GM19467 (cell line): ENCODE measurements at regions not wholly inside any gene's neighbourhood (a gene's known extent, or its start where the extent isn't known, plus 50 kb on each side); places are given as distances from the start of the nearest gene placed in this dataset.
A peak's percentile ranks its signal among the peaks of the same experiment; 100 is the strongest.
"Not testable (repeated sequence)": the region's sequence is repeated elsewhere in the genome, so short reads cannot be mapped to it uniquely, and the experiment has no call there.

ENCODE experiments used
- ATAC-seq: cut with Tn5 transposase; IDR thresholded peaks from one replicate; pipeline ENCODE4 v1.9.1; 2021; ENCODE audit warnings: mild to moderate bottlenecking, moderate library complexity; ENCODE audit not compliant: unreplicated experiment

DNA sequence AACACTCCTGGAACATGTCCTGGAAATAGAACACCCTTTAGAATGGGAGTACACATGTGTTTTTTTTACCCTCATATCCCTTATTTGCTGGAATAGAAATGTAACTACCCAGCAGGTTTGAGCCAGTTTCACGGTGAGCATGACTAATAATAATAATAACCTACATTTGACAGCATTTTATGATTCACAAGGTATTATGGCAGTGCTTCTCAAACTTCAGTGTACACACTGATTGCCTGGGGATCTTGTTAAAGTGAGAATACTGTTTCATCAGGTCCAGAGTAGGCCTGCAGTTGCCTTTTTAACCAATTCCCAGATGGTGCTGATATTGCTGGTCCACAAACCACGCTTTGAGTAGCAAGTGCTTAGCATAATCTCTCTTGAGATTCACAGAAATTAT lies 63.9 kb downstream of the NFKBIZ start:
- ATAC-seq = no peak

- not testable (repeated sequence) for ATAC-seq
Measured at GRCh38 chr3:101917761-101918160, 68.4 kb downstream of the NFKBIZ start.

DNA sequence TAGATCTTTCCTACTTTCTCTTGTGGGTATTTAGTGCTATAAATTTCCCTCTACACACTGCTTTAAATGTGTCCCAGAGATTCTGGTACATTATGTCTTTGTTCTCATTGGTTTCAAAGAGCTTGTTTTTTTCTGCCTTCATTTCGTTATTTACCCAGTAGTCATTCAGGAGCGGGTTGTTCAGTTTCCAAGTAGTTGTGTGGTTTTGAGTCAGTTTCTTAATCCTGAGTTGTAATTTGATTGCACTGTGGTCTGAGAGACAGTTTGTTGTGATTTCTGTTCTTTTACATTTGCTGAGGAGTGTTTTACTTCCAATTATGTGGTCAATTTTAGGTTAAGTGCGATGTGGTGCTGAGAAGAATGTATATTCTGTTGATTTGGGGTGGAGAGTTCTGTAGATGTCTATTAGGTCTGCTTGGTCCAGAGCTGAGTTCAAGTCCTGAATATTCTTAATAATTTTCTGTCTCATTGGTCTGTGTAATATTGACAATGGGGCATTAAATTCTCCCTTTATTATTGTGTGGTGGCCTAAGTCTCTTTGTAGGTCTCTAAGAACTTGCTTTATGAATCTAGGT lies 72.9 kb downstream of the NFKBIZ start:
- not testable (repeated sequence) for ATAC-seq

DNA sequence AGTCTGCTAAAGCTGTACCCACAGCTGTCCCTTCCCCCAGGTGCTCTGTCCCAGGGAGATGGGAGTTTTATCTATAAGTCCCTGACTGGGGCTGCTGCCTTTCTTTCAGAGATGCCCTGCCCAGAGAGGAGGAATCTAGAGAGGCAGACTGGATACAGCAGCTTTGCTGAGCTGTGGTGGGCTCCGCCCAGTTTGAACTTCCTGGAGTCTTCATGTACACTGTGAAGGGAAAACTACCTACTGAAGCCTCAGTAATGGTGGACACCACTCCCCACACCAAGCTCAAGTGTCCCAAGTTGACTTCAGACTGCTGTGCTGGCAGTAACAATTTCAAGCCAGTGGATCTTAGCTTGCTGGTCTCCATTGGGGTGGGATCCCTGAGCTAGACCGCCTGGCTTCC lies 75.3 kb downstream of the NFKBIZ start:
- ATAC-seq = not testable (repeated sequence)

GRCh38 chr3:101925124-101925523 lies 75.8 kb downstream of the NFKBIZ start:
- not testable (repeated sequence) for ATAC-seq

GRCh38 chr3:101925564-101925963 lies 76.2 kb downstream of the NFKBIZ start:
- ATAC-seq = no peak

DNA sequence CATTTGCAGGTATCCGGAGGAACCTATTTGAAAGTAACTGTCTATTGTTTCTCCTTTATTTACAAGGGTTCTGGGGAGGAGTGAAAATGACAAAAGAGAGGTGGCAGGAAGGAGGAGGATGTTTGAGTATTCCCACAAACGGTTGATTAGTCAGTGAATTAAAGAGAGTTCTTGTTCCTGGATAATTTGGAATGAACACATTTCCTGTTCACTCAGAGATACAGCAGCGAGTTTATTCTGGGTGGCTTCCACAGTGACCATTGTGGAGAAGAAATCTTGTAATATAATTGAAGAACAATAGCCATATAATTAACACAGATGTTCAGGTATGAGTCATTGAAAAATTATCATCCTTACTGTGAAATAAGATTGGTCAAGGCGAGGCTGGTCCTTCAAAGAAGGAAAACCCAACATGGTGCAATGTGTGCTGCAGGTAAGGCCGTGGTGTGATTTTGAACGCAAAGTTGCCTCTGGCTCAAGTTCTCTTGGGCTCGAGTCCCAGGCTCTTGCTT lies 77.3 kb downstream of the NFKBIZ start:
- ATAC-seq = no peak

DNA sequence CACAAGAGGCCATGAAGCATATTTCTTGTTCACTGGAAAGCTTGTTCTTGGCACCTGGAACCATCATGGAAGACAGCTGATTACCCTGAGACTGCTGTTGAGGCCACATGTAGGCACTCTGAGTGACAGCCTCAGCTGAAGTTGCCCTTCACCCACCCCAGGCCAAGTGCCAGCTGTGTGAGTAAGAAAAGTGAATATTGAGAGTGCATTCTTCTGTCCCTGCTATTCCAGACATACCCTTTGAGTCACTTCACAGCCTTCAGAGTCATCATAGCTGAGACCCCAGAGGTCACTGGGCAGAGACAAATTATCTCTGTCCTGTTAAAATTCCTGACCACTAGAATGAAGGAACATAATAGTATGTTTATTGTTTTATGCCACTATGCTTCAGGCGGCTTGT lies 79.6 kb downstream of the NFKBIZ start:
- no peak for ATAC-seq

DNA sequence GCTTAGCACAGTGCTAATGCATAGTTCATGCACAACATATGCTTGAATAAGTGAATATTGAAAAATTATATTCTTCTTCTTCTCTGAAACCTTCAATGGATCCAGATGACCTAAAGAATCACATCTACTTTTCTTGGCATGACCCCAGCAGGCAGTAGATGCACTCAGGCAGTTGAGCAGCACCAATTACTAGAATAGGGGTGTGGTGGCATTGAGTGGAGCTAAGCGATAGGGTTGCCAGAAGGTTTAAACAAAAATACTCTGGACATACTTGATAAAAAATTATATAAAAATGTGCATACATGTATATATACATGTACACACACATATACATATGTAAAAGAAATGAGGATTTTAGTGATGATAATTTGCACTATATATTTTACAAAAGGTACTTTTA lies 81.8 kb downstream of the NFKBIZ start:
- ATAC-seq = no peak

DNA sequence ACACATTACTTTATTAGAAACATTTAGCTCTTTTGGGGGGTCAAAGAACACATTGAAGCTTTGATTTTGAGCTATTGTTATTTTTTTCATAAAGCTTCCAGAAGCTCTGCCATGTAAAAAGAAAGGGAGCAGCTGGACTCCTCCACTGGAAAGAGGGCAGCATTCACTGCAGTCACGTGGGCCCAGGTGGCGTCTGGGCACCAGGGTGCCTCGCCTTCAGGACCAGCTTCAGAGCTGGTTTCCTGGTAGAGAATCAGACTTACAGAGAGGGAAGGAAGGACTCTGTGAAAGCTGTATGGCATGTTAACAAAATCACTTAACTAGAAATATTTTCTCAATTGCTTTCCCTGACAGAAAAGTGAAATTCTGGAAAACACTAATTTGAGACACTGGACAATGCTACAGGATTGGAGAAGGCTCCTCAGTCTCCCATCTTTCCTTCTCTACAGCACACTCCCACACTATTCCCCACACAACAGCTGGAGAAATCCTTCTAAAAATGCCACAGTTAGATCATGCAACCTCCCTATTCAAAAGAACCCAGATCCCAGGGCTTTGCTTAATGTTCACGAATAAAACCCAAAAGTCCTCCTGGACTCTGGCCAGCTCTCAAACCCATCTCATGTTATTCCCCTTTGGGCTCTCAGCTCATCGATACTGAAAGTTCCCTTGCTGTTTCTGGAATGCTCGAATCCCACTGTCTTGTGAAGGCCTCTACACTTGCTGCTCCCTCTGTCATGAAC lies 83.2 kb downstream of the NFKBIZ start:
- ATAC-seq = no peak

DNA sequence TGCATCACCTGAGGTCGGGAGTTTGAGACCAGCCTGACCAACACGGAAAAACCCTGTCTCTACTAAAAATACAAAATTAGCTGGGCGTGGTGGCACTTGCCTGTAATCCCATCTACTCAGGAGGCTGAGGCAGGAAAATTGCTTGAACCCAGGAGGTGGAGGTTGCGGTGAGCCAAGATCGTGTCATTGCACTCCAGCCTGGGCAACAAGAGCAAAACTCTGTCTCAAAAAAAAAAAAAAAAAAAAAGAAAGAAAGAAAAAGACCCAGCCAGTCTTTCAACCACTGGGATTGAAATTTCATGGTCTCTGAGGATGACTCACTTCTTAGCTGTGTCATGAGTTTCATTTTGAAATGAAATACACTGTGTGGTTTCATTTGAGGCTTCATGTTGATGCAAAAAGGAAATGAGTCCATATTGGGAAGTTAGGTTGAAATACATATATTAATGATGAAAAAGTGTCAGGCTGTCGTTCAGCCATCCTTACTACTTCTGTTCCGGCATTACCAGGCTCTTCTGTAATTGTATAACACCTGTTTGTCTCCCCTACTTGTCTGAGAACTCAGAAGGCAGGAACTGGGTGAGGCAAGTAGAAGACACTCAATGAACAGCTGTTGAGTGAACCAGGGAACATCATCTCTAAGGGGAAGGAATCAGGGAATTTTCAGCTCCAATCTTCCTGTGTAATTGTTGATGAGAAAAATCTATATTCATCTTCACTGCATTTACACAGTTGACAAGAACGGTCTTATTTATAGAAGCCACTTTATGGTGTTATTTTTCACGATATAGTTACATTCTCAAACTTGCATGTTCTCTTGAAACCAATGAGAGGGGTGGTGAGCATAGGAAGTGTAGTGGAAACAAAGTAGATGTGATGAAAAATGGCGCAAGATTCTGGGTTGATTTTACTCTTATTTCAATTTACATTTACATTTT lies 87.4 kb downstream of the NFKBIZ start:
- ATAC-seq = peak; percentile 89

GRCh38 chr3:101938262-101938847 lies 89.0 kb downstream of the NFKBIZ start:
- ATAC-seq = peak; percentile 36

- no peak for ATAC-seq
Measured at GRCh38 chr3:101939361-101940049, 90.2 kb downstream of the NFKBIZ start.

GRCh38 chr3:101940521-101941317 lies 91.4 kb downstream of the NFKBIZ start:
- no peak for ATAC-seq

DNA sequence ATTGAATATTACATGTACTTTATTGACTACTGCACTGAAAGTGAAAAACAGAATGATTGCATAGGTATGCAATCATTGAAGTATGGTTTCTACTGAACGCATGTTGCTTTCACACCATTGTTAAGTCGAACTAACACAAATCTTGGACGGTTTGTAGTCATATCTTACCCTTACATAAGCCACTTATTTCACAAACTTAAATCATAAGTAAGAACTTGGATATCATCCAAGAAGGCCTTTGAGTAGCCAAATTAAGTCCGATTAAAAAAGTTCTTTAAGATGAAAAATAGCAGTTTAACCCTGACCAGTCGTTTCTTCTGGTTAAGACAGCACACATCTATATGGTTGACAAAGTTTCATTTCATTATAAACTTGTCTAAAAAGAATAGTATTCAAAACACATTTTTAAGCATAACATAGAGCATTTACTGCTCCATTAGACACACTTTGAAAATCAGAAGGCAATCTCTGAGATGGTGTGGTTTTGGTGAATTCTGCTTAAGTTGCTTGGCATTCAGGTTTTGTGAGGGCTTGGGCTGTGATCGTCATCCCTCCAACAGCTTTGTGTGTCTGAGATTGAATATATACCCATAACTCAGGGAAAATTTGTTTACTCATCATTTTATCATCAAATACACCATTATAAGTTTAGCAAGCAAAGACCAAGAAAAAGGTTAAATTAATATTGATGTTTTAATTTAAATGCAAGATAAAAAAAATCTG lies 92.2 kb downstream of the NFKBIZ start:
- ATAC-seq = no peak

DNA sequence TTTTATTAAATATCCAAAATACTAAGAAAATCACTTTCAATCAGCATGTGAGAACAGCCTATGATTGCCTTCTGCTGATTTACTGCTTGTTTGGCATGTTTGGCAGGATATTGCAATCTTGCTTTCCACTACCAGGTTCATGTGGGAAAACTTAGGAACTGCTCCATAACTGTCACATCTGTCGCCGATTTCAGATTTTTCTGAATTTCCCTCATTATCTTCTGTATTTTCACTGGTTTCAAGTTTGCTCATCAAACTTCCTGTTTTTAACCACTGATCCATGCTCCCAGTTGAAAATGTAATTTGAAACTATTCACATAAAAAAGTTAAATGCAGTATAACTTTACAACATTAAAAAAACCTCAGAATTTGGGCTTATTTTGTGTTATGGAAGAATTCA lies 93.0 kb downstream of the NFKBIZ start:
- no peak for ATAC-seq

DNA sequence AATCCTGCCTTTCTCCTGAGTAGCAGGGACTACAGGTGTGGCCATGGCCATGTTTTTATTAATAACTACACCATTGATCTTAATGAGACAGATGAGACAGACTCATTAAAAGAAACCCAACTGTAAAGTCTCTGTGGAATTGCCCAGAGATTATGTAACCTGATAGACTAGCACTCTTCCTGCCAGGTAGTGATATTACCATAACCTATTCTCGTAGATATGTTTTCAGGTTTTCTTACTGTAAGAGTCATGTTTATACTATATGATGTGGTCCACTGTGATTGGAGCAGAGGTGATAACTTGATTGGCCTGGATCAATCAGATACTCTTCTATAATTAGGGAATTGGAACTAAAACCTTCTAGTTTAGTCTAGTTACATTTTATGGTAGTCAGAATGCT lies 93.7 kb downstream of the NFKBIZ start:
- ATAC-seq = no peak

- no peak for ATAC-seq
Measured at GRCh38 chr3:101944308-101944707, 95.0 kb downstream of the NFKBIZ start.

GRCh38 chr3:101945980-101946379 lies 96.7 kb downstream of the NFKBIZ start:
- ATAC-seq = no peak
